ENCODE measurements at regions not wholly inside any gene's neighbourhood (a gene's known extent, or its start where the extent isn't known, plus 50 kb on each side); places are given as distances from the start of the nearest gene placed in this dataset.

- TF ChIP-seq CTCF (IDR thresholded peaks at IDR 0.05) (no peak), POLR2A (IDR thresholded peaks at IDR 0.05) (no peak), EP300 (IDR thresholded peaks at IDR 0.05) (no peak)
These were observed 216.0 kb upstream of the EEA1 start for GRCh38 chr12:93145086-93145485.

All from tibial nerve (tissue), 4 donors.